HAP-1 (cell line): ENCODE measurements at regions not wholly inside any gene's neighbourhood (a gene's known extent, or its start where the extent isn't known, plus 50 kb on each side); places are given as distances from the start of the nearest gene placed in this dataset.
A peak's percentile ranks its signal among the peaks of the same experiment; 100 is the strongest.
"Not testable (repeated sequence)": the region's sequence is repeated elsewhere in the genome, so short reads cannot be mapped to it uniquely, and the experiment has no call there.

Experiments
- DNase-seq, 2 experiments: peaks; one replicate each; pipeline ENCODE4 v3.0.0-alpha.2; 2016 to 2020; ENCODE audit warnings: low spot score in 2 of 2
- H3K27me3 ChIP-seq: fragments of 250-450 bp; sonication (Bioruptor Pico); 2 replicates; pipeline ENCODE4 v1.5.1; 2020; ENCODE audit warnings: low read depth, mild to moderate bottlenecking, moderate library complexity
- H3K36me3 ChIP-seq: fragments of 250-450 bp; sonication (Bioruptor Pico); replicated peaks from 2 replicates; pipeline ENCODE4 v1.5.1; 2020; ENCODE audit warnings: mild to moderate bottlenecking
- H3K4me1 ChIP-seq: fragments of 250-450 bp; sonication (Bioruptor Pico); 2 replicates; pipeline ENCODE4 v1.5.1; 2020; ENCODE audit warnings: mild to moderate bottlenecking
- H3K4me3 ChIP-seq: fragments of 250-450 bp; sonication (Bioruptor Pico); 2 replicates; pipeline ENCODE4 v1.5.1; 2020; ENCODE audit warnings: mild to moderate bottlenecking, moderate library complexity
- H3K9me3 ChIP-seq: fragments of 250-450 bp; sonication (Bioruptor Pico); 2 replicates; pipeline ENCODE4 v1.5.1; 2020; ENCODE audit warnings: mild to moderate bottlenecking, moderate library complexity
- in situ Hi-C: fragments of 300-500 bp; cut with MboI; formaldehyde crosslinking; loops from 3 replicates; pipeline ENCODE4 v1.14.3; 2020; ENCODE audit warnings: low sequenced_read_pairs, inconsistent platforms, mixed read lengths

DNA sequence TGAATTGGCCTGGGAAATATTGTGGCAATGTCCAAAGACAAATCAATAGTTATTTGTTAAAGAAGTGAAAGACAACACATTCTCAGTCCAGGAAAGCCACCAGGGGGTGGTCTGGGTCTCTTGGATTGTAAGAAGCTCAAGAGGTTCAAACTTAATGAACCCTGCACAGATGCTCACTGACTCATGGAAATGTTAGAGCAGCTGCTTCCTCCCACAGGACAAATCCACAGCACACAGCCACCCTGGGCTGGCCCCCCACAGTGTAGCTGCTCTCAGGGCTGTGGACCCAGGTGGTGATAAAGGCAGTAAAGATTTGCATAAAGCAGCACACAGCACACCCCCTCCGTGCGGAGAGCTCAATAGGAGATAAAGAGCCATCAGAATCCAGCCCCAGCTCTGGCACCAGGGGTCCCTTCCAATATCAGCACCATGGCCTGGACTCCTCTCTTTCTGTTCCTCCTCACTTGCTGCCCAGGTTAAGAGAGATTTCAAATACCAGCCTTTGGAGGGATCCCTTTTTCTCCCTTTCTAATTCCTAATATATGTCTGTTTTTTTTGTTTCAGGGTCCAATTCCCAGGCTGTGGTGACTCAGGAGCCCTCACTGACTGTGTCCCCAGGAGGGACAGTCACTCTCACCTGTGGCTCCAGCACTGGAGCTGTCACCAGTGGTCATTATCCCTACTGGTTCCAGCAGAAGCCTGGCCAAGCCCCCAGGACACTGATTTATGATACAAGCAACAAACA, 124.8 kb downstream of the VPREB1 start:
- H3K4me1 ChIP-seq, H3K4me3 ChIP-seq, H3K36me3 ChIP-seq, DNase-seq, H3K27me3 ChIP-seq, H3K9me3 ChIP-seq: not testable (repeated sequence)
- in situ Hi-C loops = loop anchor here (25.0 kb wide), 1 partner anchor 368 kb away; no protein-coding TSS in a partner anchor

DNA sequence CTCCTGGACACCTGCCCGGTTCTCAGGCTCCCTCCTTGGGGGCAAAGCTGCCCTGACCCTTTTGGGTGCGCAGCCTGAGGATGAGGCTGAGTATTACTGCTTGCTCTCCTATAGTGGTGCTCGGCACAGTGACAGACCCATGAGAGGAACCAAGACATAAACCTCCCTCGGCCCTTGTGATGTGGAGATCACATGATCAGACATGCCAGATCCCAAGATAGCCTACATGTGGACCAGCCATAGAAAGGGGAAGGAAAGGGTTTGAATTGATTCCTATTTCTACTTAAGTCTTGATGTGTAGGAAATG, 125.3 kb downstream of the VPREB1 start:
- Histone ChIP-seq H3K4me1 (no peaks in the 10 kb centered on the region), H3K9me3 (no peaks in the 10 kb centered on the region), H3K36me3 (no peaks in the 10 kb centered on the region), H3K27me3 (peaks cover 5% of the 10 kb centered on the region; the same call in 1 of the 2 replicates), H3K4me3 (no peak overlapping the region)
- in situ Hi-C loops = loop anchor here (25.0 kb wide), 1 partner anchor 367 kb away; no protein-coding TSS in a partner anchor
- no peak for DNase-seq

DNA sequence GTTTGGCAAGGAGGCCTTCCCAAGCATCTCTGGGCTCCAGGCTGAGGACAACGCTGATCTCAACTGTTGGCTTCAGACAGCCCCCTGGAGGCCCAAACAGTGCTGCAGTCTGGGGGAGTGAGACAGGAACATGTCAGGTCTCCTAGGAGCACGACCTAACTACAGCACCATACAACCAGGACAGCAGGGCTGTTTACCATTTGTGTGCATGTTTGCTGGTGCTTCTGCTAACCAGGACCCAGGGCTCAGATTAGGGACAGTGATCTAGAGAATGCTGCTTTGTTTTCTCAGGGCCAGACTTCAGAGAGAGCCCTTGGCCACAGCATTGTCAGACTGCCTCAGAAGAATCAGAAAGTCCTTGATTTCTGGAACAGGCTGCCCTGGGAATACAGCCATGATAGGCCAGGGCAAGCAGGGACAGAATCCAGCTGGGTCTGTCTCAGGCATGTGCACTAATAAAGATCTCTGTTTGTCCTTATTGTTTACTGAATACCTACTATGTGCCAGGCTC, 126.5 kb downstream of the VPREB1 start:
- Histone ChIP-seq H3K9me3 (no peaks in the 10 kb centered on the region), H3K27me3 (peaks cover 3% of the 10 kb centered on the region; the same call in 1 of the 2 replicates), H3K4me3 (no peak overlapping the region), H3K36me3 (no peaks in the 10 kb centered on the region), H3K4me1 (no peaks in the 10 kb centered on the region)
- no peak for DNase-seq
- in situ Hi-C loops = loop anchor here (25.0 kb wide), 1 partner anchor 366 kb away; no protein-coding TSS in a partner anchor

DNA sequence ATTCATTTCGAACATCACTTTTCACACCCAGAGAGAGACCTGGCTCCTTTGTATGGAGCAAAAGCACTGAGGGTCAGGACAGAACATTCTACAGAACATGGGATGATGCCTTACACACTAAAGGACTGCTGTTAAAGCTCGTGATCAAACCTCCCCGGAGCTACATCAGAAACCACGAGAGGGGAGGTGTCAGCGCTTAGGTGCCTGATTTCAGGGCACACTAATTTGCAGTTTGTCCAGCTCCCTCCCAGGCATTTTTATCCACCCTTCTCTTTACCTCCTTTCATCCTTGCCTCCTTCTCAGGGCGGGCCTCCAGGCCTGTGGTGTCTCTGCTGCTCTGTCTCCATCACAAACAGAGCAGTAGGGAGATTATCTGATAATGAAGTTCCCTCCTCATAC, 127.5 kb downstream of the VPREB1 start:
- no peak for DNase-seq
- Histone ChIP-seq H3K9me3 (no peaks in the 10 kb centered on the region), H3K4me3 (no peak overlapping the region), H3K27me3 (peaks cover 9% of the 10 kb centered on the region), H3K4me1 (no peaks in the 10 kb centered on the region), H3K36me3 (no peaks in the 10 kb centered on the region)
- in situ Hi-C loops = loop anchor here (25.0 kb wide), 1 partner anchor 365 kb away; no protein-coding TSS in a partner anchor

DNA sequence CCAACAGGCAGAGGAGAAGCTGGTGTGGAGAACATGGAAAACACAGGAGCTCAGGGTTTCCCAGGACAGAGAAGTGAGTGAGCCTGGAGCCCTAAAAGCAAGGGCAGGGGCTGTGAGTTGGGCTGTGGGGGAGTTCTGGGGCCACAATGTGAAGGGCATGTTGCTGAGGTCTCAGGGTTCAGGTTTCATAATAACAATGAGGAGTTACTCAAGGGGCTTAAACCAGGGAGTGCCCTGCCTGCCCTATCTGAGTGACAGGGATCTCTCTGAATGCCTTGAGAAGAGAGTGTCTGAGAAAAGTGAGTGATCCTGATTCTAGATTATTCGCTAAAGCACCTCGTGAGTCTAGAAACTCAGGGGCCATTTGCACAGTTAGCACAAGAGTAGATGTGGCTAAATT, 129.6 kb downstream of the VPREB1 start:
- Histone ChIP-seq H3K4me1 (no peaks in the 10 kb centered on the region), H3K27me3 (peaks cover 11% of the 10 kb centered on the region), H3K4me3 (no peak overlapping the region), H3K9me3 (no peaks in the 10 kb centered on the region), H3K36me3 (no peaks in the 10 kb centered on the region)
- in situ Hi-C loops = loop anchor here (25.0 kb wide), 1 partner anchor 363 kb away; no protein-coding TSS in a partner anchor
- DNase-seq = no peak

DNA sequence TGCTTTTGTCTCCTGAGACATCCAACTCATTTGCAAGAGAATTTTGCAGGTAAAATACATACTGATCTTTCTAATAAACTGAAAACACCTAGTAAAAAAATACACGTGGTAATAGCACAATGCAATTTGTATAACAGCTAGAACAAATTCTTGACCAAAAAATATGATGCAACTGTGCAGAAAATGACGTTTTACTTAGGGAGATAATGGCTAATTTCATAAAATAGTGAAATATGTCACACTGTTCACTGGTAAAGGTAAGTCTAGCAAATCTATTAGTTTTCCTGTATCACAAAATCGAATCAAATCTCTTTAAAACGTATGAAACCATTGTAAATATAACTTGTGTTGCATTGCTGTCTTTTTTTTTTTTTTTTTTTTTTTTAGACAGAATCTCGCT, 130.0 kb downstream of the VPREB1 start:
- Histone ChIP-seq H3K36me3 (no peaks in the 10 kb centered on the region), H3K9me3 (no peaks in the 10 kb centered on the region), H3K4me3 (no peak overlapping the region), H3K27me3 (peaks cover 11% of the 10 kb centered on the region), H3K4me1 (no peaks in the 10 kb centered on the region)
- in situ Hi-C loops = loop anchor here (25.0 kb wide), 1 partner anchor 363 kb away; no protein-coding TSS in a partner anchor
- no peak for DNase-seq

DNA sequence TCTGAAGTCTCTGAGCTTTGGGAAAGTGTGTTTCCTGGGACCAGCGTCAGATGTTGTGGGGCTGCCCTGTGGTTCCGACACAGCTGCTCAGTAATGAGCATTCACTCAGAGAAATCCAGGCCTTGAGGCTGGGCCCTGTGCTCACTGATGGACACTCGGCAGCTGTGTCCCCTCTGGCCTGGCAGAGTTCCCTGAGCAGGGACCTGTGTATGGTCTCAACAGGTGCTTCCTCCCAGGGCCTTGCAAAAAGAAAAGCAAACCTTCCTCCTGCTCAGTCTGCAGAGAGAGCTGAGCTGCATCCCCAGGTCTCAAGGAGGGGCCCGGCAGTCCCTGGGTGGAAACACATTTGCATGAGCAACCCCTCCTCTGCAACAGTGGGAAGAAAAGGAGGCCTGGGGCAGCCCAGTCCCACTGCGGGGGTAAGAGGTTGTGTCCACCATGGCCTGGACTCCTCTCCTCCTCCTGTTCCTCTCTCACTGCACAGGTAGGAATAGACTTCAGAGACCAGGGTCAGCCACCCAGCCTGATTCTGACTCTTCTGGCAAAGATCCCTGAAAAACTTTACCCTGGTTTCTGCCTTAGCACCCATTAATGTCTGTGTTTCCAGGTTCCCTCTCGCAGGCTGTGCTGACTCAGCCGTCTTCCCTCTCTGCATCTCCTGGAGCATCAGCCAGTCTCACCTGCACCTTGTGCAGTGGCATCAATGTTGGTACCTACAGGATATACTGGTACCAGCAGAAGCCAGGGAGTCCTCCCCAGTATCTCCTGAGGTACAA, 131.2 kb downstream of the VPREB1 start:
- no peaks in the 10 kb centered on the region for H3K4me1 ChIP-seq
- DNase-seq = no peak
- H3K9me3 ChIP-seq = no peaks in the 10 kb centered on the region
- in situ Hi-C loops = no loop called here
- H3K36me3 ChIP-seq = no peaks in the 10 kb centered on the region
- H3K4me3 ChIP-seq = no peak overlapping the region
- H3K27me3 ChIP-seq = peaks cover 11% of the 10 kb centered on the region

DNA sequence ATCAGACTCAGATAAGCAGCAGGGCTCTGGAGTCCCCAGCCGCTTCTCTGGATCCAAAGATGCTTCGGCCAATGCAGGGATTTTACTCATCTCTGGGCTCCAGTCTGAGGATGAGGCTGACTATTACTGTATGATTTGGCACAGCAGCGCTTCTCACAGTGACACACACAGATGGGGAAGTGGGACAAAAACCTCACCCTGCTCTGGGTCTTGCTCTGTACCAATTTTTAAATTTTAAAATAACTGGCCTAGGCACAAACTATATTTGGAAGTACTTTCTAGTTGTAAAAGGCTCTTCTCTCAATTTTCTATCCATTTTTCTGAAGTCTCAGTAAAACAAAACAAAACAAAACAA, 131.7 kb downstream of the VPREB1 start:
- in situ Hi-C loops = no loop called here
- H3K4me1 ChIP-seq = no peaks in the 10 kb centered on the region

DNA sequence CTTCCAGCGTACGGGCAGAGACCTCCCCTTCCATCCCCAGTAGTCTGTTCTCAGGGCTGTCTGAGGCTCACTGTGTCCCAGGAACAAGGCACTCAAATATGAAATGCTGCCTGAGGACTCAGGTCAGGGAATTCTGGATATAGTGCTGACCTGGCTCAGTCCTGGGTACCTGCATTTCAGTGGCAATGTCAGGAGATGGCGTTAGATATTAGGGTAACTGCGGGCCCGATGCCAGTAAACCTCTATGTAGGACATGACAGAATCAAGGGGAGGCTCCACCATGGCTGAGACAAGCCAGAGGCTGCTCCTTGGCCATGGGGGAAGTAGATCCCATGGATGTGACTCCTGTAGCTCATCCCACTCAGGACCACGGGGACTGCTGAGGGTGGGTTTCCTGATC, 131.7 kb downstream of the ZNF280B start:
- H3K4me3 ChIP-seq, H3K9me3 ChIP-seq, H3K4me1 ChIP-seq, DNase-seq, in situ Hi-C loops, H3K36me3 ChIP-seq: not testable (repeated sequence)
- peaks cover 14% of the 10 kb centered on the region for H3K27me3 ChIP-seq

More for the DNA sequence above, 131.7 kb downstream of the VPREB1 start:
- DNase-seq = no peak
- Histone ChIP-seq H3K9me3 (no peaks in the 10 kb centered on the region), H3K36me3 (no peaks in the 10 kb centered on the region), H3K4me3 (no peak overlapping the region), H3K27me3 (peaks cover 11% of the 10 kb centered on the region)

DNA sequence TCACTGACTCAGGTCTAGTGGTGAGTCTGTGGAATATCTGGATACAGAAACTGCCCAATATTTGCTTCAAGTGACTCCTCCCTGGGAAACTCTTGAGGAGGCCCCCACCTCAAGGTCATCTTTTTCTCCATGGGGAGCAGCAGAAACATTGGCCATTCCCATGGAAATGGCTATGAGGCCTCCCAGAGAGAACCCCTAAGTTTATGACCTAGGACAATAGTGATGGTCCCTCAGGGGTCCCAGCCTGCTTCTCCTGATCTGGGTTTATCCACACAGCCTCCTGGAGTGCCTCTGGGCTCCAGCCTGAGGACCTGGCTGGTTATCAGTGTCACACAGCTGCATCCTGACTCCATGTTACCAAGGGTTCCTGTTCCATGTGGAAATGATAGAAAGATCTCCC, 131.2 kb downstream of the ZNF280B start:
- peaks cover 19% of the 10 kb centered on the region for H3K27me3 ChIP-seq
- DNase-seq = no peak
- no peaks in the 10 kb centered on the region for H3K4me1 ChIP-seq
- H3K4me3 ChIP-seq = no peak overlapping the region
- in situ Hi-C loops = no loop called here
- no peaks in the 10 kb centered on the region for H3K9me3 ChIP-seq
- no peaks in the 10 kb centered on the region for H3K36me3 ChIP-seq

DNA sequence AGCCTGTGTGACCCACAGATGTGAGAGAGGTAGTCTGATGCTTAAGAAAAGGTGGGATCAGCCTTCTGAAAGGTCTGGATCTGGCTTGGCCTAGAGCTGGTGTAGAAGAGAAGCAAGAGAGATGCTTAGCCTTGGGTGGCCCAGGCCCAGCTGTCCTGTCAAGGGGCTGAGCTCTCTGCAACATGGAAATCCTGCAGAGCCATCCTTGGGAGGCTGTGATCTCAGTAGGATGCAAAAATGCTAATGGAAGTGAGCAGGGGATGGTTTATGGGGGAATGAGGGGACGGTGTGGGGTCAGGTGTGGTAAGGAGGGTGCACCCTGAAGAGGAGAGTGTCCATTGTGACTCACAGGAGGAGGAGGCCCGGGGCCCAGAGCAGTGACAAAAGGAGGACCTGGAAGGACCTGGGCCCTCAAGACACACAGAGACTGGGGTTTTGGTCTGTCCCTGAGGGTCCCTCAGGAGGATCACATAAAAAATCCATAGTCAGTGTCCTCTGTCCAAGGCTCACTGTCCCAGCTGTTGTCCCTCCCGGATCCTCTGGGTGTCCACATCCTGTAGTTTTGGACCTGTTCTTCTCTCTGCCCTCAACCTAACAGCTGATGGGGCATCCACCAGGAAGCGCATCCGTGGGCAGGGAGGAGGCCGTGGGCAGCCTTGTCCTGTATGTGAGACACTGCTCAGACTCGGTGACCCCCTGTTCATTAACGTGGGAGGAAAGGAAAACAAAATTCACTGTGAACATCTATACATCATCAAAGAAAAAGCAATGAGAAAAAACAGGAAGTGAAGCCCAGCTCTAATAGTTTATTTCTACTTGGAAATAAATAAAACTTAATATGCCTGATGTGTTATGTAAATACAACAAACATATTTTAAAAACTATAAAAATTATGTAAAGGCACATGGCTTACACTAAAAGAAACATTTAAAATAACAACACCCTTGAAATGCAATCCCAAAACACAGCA, 129.8 kb downstream of the ZNF280B start:
- in situ Hi-C loops = no loop called here
- Histone ChIP-seq H3K9me3 (no peaks in the 10 kb centered on the region), H3K4me1 (no peaks in the 10 kb centered on the region), H3K27me3 (peaks cover 25% of the 10 kb centered on the region), H3K36me3 (no peaks in the 10 kb centered on the region), H3K4me3 (no peak overlapping the region)
- no peak for DNase-seq

DNA sequence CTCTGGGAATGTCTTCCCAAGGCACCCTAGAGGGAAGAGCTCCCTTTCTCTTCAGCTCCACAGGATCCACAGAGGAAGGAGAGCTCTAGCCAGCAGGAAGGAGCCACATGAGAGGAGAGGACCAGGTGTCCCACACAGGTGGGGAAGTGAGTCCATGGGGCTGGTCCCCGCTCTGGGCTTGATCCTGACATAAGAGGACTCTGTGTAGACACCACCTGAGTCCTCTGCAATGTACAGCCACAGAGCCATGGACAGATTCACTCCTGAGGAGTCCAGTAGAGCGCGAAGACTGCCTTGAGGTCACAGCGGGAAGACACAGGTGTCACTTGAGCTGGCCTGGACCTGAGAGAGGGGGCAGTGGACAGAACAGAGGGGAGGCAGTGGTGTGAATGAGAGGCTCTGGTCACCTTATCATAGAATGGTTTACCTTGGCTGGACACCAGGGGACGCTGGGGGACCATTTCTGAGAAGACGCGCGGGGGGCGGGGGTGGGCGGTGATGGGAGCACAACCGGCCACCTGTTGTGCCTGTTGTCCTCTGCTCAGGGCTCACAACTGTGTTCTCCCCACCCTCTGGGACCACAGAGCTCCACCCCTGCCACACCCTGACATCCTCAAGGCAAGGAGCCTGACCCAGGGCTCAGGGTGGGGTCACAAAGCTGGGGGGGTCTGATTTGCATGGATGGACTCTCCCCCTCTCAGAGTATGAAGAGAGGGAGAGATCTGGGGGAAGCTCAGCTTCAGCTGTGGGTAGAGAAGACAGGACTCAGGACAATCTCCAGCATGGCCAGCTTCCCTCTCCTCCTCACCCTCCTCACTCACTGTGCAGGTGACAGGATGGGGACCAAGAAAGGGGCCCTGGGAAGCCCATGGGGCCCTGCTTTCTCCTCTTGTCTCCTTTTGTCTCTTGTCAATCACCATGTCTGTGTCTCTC, 128.2 kb downstream of the ZNF280B start:
- Histone ChIP-seq H3K4me3 (no peak overlapping the region), H3K27me3 (peaks cover 33% of the 10 kb centered on the region), H3K36me3 (no peaks in the 10 kb centered on the region), H3K4me1 (no peaks in the 10 kb centered on the region), H3K9me3 (no peaks in the 10 kb centered on the region)
- in situ Hi-C loops = no loop called here
- DNase-seq = peak in 1 of 2 experiments; percentile 57
